HepG2 (cell line): ENCODE measurements at regions not wholly inside any gene's neighbourhood (a gene's known extent, or its start where the extent isn't known, plus 50 kb on each side); places are given as distances from the start of the nearest gene placed in this dataset.

ENCODE experiments used
- ATAC-seq: fragments of 200-7000 bp; cut with Tn5 transposase; 3 replicates; pipeline ENCODE4 v1.9.1; 2020; ENCODE audit warnings: mild to moderate bottlenecking, moderate library complexity
- BruUV-seq: library from RNA; stranded (reverse); fragments of 400-500 nt; replicated peaks from 2 replicates; lab custom pipeline; 2021; lab: Mats Ljungman, UMichigan
- CTCF ChIA-PET: fragments of 300-600 bp; formaldehyde crosslinking; extraction: SDS; loops from one replicate; lab custom pipeline; 2021; ENCODE audit warnings: low total read pairs, inconsistent platforms, low intra/inter-chr PET ratio; lab: Yijun Ruan, JAX
- POLR2A ChIA-PET: fragments of 350-600 bp; sonication (Branson Sonifier 250); formaldehyde crosslinking; loops from one replicate; lab custom pipeline; 2020; ENCODE audit warnings: antibody characterized with exemption, inconsistent platforms; lab: Yijun Ruan, JAX
- DNase-seq: peaks from one replicate; pipeline ENCODE4 v3.0.0-alpha.2; 2015; ENCODE audit warnings: low spot score
- FAIRE-seq: peaks from 3 replicates; lab custom pipeline; 2011; peaks lifted over from hg19 to GRCh38; lab: Jason Lieb, UNC
- H2AFZ ChIP-seq: one replicate; pipeline ENCODE4 v1.6.1; 2011; ENCODE audit warnings: low read length, inconsistent platforms
- H3K27ac ChIP-seq: fragments of 300-600 bp; 3 replicates; pipeline ENCODE4 v1.8.0; 2011; ENCODE audit warnings: mixed run types, mild to moderate bottlenecking, mixed read lengths, low read length, inconsistent platforms; ENCODE audit not compliant: insufficient read depth; ENCODE audit errors: extremely low read length
- H3K27me3 ChIP-seq, 2 experiments: fragments of 200-600 bp in 1 of 2; 2 replicates in 1 of 2; 3 replicates in 1 of 2; pipeline versions ENCODE4 v1.6.0 to v1.8.0; 2011; ENCODE audit warnings: low read length in 2 of 2, mild to moderate bottlenecking in 2 of 2, moderate library complexity in 2 of 2, inconsistent platforms in 1 of 2; ENCODE audit not compliant: insufficient read depth in 2 of 2, control insufficient read depth in 1 of 2
- H3K36me3 ChIP-seq, 2 experiments: fragments of 200-600 bp in 1 of 2; replicated peaks in 1 of 2; 2 replicates in 1 of 2; 3 replicates in 1 of 2; pipeline versions ENCODE4 v1.5.1 to v1.8.0; 2011; ENCODE audit warnings: low read length in 2 of 2, inconsistent platforms in 1 of 2; ENCODE audit not compliant: insufficient read depth in 2 of 2, control insufficient read depth in 1 of 2
- H3K4me1 ChIP-seq: 2 replicates; pipeline ENCODE4 v1.5.1; 2012; ENCODE audit warnings: low read length, inconsistent platforms; ENCODE audit not compliant: insufficient read depth
- H3K4me2 ChIP-seq: 2 replicates; pipeline ENCODE4 v1.6.0; 2011; ENCODE audit warnings: low read depth, low read length, inconsistent platforms
- H3K4me3 ChIP-seq, 3 experiments: fragments of 200-600 bp in 1 of 3; sonication (generic), shearing (Covaris generic) in 1 of 3; replicated peaks in 1 of 3; 2 replicates each; pipeline ENCODE4 v1.5.1; 2011 to 2016; ENCODE audit warnings: low read length in 3 of 3, inconsistent platforms in 2 of 3, low read depth in 2 of 3, mild to moderate bottlenecking in 2 of 3, control low read depth in 1 of 3, mixed read lengths in 1 of 3; ENCODE audit not compliant: insufficient read depth in 1 of 3
- H3K79me2 ChIP-seq: one replicate; pipeline ENCODE4 v1.6.1; 2011; ENCODE audit warnings: low read length, inconsistent platforms; ENCODE audit not compliant: insufficient read depth
- H3K9ac ChIP-seq: 2 replicates; pipeline ENCODE4 v1.6.0; 2011; ENCODE audit warnings: mild to moderate bottlenecking, low read depth, low read length, inconsistent platforms; ENCODE audit not compliant: insufficient read depth
- H3K9me3 ChIP-seq: 2 replicates; pipeline ENCODE4 v1.5.1; 2012; ENCODE audit warnings: mild to moderate bottlenecking, low read length
- H4K20me1 ChIP-seq: 2 replicates; pipeline ENCODE4 v1.6.0; 2011; ENCODE audit warnings: inconsistent platforms, mild to moderate bottlenecking, low read length, moderate library complexity; ENCODE audit not compliant: insufficient read depth
- BATF2 ChIP-seq: sonication (generic); formaldehyde crosslinking; IDR thresholded peaks from 2 replicates; pipeline ENCODE4 v1.8.0; 2022; ENCODE audit warnings: mild to moderate bottlenecking, missing genetic modification reagents, moderate library complexity
- CEBPB ChIP-seq: IDR thresholded peaks from 2 replicates; pipeline ENCODE4 v1.6.1; 2011; ENCODE audit warnings: low read depth, low read length, improper control_type of control experiment, borderline replicate concordance
- CREM ChIP-seq, 2 experiments: sonication (generic) in 1 of 2; formaldehyde crosslinking in 1 of 2; IDR thresholded peaks; 2 replicates each; pipeline versions ENCODE4 v1.4.0 to v1.6.1; 2016 to 2020; ENCODE audit warnings: antibody characterized with exemption in 1 of 2, mild to moderate bottlenecking in 1 of 2, missing genetic modification reagents in 1 of 2
- HINFP ChIP-seq: sonication (generic); formaldehyde crosslinking; IDR thresholded peaks from 2 replicates; pipeline ENCODE4 v1.4.0; 2020; ENCODE audit warnings: low read depth, mild to moderate bottlenecking, missing genetic modification reagents
- HMG20B ChIP-seq: conservative IDR thresholded peaks from 2 replicates; pipeline ENCODE4 v1.6.1; 2016; ENCODE audit warnings: missing genetic modification reagents, missing compliant biosample characterization
- NFE2 ChIP-seq: sonication (generic); formaldehyde crosslinking; IDR thresholded peaks from 2 replicates; pipeline ENCODE4 v1.4.0; 2020; ENCODE audit warnings: missing genetic modification reagents
- SMYD3 ChIP-seq: sonication (generic); formaldehyde crosslinking; IDR thresholded peaks from 2 replicates; pipeline ENCODE4 v1.8.1; 2023; ENCODE audit warnings: mild to moderate bottlenecking, missing genetic modification reagents
- ZNF296 ChIP-seq: sonication (generic); formaldehyde crosslinking; conservative IDR thresholded peaks from 2 replicates; pipeline ENCODE4 v1.5.0; 2020; ENCODE audit warnings: mild to moderate bottlenecking, missing genetic modification reagents
- ZNF354B ChIP-seq: sonication (generic); formaldehyde crosslinking; IDR thresholded peaks from 2 replicates; pipeline ENCODE4 v1.8.0; 2022; ENCODE audit warnings: mild to moderate bottlenecking, missing genetic modification reagents
- ZNF543 ChIP-seq: sonication (generic); formaldehyde crosslinking; IDR thresholded peaks from 2 replicates; pipeline ENCODE4 v1.4.0; 2020; ENCODE audit warnings: mild to moderate bottlenecking, missing genetic modification reagents
- ZNF562 ChIP-seq: sonication (generic); formaldehyde crosslinking; IDR thresholded peaks from 2 replicates; pipeline ENCODE4 v1.8.0; 2022; ENCODE audit warnings: missing genetic modification reagents, borderline replicate concordance
- ZNF766 ChIP-seq: sonication (generic); formaldehyde crosslinking; IDR thresholded peaks from 2 replicates; pipeline ENCODE4 v1.5.0; 2020; ENCODE audit warnings: missing genetic modification reagents, borderline replicate concordance
- WGBS: methylation state at CpG from one replicate; pipeline ENCODE4 v1.1.6; 2017; ENCODE audit warnings: low lambda C conversion rate; 5-methylcytosine and 5-hydroxymethylcytosine counted together
- in situ Hi-C: cut with HindIII; loops from 2 replicates; pipeline ENCODE4 v1.10.0; 2017; ENCODE audit warnings: low pct_unique_long_range_greater_than_20kb; ENCODE audit not compliant: extremely low pct_ligation_motif_present
- intact Hi-C: fragments of 100-400 bp; cut with micrococcal nuclease; formaldehyde crosslinking; loops from one replicate; pipeline ENCODE4 v1.10.0; 2022; ENCODE audit not compliant: unreplicated experiment

- no peak overlapping the region for H3K27ac ChIP-seq
- H3K4me1 ChIP-seq, result peaks cover 18% of the 10 kb centered on the region
- H3K9ac ChIP-seq, result no peak overlapping the region
- ChIA-PET POLR2A (no interaction called here), CTCF (no interaction called here)
- intact Hi-C loops (no loop called here), in situ Hi-C loops (loop anchor here (5.0 kb wide), 1 partner anchor 84 kb away; no protein-coding TSS in a partner anchor)
- DNase-seq, result no peak
- no peak for TF ChIP-seq ZNF354B
- no peak for TF ChIP-seq ZNF543 (CRISPR knock-in tag)
- TF ChIP-seq CREM (IDR thresholded peaks at IDR 0.05), result no peak
- TF ChIP-seq CREM (CRISPR knock-in tag; IDR thresholded peaks at IDR 0.05), result no peak
- TF ChIP-seq ZNF296 (CRISPR knock-in tag), result no peak
- TF ChIP-seq HMG20B (CRISPR knock-in tag), result no peak
- TF ChIP-seq BATF2 (CRISPR knock-in tag), result no peak
- no peak for TF ChIP-seq HINFP
- TF ChIP-seq ZNF766 (CRISPR knock-in tag), result no peak
- TF ChIP-seq CEBPB, result no peak
- TF ChIP-seq ZNF562, result no peak
- TF ChIP-seq SMYD3 (CRISPR knock-in tag), result no peak
- no peak for TF ChIP-seq NFE2 (CRISPR knock-in tag)
- no peak for FAIRE-seq
- H2AFZ ChIP-seq, result no peak overlapping the region
- H3K4me2 ChIP-seq, result no peak overlapping the region
- no peaks in the 10 kb centered on the region for H3K36me3 ChIP-seq
- ATAC-seq, result no peak
- peaks cover 0 to 26% of the 10 kb centered on the region in 2 experiments; a peak in 3 of 5 replicates for H3K27me3 ChIP-seq
- H3K79me2 ChIP-seq, result no peaks in the 10 kb centered on the region
- no peaks in the 10 kb centered on the region for H3K9me3 ChIP-seq
- no TSS peak for BruUV-seq
- 88% methylated on average over 1 of the region's 1 CpG for whole genome bisulfite sequencing
- H4K20me1 ChIP-seq, result no peaks in the 10 kb centered on the region
- H3K4me3 ChIP-seq, result no peak overlapping the region
These were observed 88.6 kb upstream of the ARID1B start for GRCh38 chr6:156688620-156688971.
